Stimulated activated CD4-positive, alpha-beta T cell treated with anti-CD3 and anti-CD28 coated beads, TNF-alpha, amount 100 ng/mL, for 4 hours (primary cell): ENCODE measurements at regions not wholly inside any gene's neighbourhood (a gene's known extent, or its start where the extent isn't known, plus 50 kb on each side); places are given as distances from the start of the nearest gene placed in this dataset.

ENCODE experiments used
- DNase-seq, 3 experiments: peaks; one replicate each; pipeline ENCODE4 v3.0.0-alpha.2; 2020; ENCODE audit warnings: low read depth in 3 of 3

DNA sequence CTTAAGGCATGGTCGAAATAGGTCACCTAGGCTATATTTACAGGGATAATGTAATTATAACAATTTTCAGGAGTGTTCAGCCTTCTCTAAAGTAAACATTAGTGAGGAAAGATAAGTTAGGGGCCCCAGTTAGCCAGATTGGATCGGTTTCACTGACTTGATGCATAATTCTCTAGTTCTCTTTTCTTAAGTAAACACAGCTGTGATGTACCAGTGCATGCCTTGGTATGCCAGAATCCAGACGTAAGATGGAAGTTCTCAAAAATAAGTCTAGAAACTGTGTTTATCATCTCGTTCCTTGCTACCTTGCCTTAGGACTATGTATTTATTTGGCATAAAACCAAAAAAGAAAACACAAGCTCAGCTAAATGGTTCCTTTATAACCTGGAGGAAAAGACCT lies 442.2 kb upstream of the CLINT1 start:
- no peak for DNase-seq

DNA sequence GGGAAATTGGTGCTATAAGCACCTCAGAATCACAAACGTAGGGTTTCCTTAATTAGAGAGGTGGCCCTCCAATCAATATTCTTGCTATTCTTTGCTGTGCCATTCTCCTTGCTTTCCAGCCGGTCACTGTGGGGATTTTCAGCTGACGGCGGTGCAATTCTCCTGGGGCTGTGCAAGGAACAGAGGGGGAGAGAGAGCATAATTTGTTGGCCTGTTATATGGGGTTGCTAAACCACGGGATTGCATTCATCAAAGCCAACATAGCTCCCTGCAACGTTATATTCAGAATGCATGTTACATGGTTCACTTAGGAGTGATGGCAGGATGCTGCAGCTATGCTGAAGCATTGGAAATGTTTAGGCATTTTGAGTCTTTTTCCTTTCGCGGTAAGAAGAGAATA lies 441.3 kb upstream of the CLINT1 start:
- no peak for DNase-seq

DNA sequence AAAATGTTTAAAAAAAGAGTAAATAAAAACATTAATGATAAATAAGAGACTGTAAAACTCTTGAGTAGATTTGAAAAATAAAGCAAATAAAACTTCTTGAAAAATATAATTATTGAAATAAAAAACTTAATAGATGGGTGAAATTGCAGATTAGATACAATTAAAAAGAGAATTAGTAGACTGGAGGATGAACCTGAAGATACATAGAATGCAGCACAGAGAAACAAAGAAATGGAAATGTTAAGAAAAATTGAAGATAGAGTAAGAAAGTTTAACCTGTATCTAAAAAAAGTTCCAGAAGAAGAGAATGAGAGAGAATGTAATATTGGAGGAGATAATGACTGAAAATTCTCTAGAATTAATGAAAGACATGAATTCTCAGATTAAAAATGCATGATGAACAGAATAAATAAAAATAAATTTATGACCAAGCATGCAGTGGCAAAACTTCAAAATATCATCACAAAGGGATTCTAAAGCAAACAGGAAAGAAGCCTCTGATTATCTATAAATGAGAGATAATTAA lies 438.1 kb upstream of the CLINT1 start:
- DNase-seq: no peak

GRCh38 chr5:158294701-158295100 lies 435.8 kb upstream of the CLINT1 start:
- no peak for DNase-seq

- no peak for DNase-seq
Measured at GRCh38 chr5:158292981-158293380, 434.0 kb upstream of the CLINT1 start.

GRCh38 chr5:158289967-158290366 lies 431.0 kb upstream of the CLINT1 start:
- no peak for DNase-seq

- DNase-seq: no peak
Measured at GRCh38 chr5:158288272-158288657, 429.3 kb upstream of the CLINT1 start.

- no peak for DNase-seq
Measured at GRCh38 chr5:158287643-158288271, 428.8 kb upstream of the CLINT1 start.

DNA sequence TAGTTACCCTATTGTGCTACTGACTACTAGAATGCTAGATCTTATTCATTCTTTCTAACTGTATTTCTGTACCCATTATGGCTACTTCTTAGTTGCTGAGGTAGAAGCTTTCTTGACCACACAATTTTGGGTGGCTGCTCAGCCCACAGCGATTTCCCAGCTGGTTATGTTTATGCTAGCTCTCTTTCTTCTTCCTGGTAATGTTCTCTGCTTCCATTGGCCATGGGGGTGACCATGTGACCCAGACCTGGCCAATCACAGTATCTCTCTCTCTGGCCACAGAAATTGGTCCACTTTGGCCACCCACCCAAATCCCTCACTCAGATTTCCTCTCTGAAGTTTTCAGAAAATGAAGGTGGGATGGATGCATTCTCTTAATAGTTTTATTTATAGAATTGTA lies 427.9 kb upstream of the CLINT1 start:
- no peak for DNase-seq

GRCh38 chr5:158285698-158286097 lies 426.8 kb upstream of the CLINT1 start:
- DNase-seq: no peak

DNA sequence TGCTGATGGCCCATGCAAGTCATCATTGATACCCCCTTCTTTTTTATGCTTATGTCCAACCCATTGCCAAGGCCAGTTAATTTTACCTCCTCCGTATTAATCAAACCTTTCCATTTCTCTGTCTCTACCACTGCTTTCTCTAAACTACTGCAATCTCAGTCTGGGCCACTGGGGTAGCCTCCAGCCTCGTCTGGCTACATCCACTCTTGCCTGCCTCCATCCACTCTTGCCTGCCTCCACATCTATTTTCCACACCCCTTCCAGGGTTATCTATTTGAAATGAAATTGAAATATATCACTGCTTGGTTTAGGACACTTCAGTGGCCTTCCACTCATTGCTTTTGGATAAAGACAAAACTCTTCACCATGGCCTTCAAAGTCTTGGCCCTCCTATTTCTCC lies 425.3 kb upstream of the CLINT1 start:
- DNase-seq: no peak

DNA sequence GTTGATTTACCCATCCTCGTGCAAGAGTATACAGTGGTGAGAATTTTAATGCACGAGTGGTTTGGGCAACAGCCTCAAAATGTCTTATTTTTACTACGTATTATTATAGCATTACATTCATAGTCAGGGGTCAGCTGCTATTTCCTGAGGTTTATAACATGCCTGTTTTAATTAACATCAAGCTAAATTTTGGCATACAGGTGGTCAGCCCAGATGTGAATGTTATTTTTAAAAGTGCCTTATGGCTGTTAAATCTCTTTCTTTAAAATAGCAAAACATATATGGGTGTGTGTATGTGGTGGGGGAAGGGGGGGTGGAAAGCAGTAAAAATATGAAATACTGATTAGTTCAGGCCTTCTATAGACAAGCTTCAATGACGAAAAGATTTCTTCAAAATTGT lies 424.5 kb upstream of the CLINT1 start:
- no peak for DNase-seq

- no peak for DNase-seq
Measured at GRCh38 chr5:158278216-158278925, 419.4 kb upstream of the CLINT1 start.

DNA sequence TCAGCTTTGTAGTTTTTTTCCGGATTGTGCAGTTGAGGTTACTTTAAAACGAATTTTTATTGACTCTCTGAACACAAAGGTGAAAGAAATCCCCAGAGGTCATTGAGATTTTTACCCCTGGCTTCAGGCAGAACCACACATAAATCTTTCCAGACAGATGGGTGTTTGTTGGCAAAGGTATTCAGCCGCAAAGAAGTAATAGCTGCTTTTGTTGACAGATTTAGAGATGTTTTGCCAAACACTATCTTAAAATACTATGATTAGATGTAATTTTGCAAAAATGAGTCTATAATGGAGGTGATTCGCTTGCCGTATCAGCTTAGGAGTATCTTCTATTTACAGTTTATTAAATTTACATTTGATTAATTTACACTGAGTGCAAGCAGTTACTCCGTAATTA lies 418.3 kb upstream of the CLINT1 start:
- no peak for DNase-seq

DNA sequence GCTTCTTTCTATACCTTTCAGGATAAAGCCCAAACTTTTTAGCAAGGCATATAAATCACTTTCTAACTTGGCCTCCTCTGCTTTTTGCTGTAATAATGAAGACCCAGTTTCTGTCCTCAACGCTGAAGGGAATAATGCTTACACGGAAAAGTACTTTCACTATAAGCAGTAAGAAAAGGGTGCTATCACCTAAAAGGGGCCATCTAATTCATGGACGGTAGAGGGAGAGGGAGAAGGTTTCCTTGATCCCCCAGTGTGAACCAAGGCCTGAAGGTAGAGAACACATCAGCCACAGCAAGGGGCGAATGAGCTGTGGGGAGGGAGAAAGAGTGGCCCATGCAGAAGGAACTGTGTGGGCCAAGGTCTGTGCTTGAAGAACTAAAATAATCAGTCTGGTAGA lies 417.7 kb upstream of the CLINT1 start:
- DNase-seq: no peak

DNA sequence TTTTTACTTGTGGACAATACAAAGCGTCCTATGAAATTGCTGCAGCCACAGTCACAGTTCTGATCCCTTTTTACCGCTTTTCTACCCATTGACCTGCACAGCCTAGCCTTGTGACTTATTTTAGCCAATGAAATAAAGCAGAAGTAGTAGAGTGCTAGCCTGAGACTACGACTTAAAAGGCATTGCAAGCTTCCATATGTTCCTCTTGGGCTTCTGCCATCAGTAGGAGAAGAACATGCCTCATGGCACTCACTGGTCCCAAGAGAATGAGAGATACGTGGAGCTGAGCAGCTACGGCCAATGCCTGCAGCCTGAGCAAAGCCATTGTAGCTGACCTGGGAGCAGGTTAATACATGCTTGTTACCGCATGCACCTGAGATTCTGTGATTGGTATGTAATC lies 416.6 kb upstream of the CLINT1 start:
- no peak for DNase-seq

DNA sequence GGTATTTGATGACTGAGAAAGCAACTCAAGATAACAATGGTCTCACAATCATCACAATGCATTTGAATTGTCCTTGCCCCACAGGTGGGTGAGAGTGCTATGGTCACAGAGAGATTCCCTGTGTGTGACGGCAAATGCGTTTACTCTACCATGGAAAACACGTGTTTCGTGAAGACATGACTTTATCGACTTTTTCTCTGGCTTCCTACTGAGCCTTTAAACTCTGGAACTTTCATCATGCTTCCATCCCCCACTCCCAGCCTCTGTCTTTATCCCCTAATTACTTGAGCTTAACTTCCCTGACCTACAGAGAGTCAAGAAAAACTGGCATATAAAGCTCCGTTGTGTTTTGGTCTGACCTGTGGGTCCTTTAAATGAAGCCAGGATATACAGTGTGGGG lies 414.1 kb upstream of the CLINT1 start:
- no peak for DNase-seq

DNA sequence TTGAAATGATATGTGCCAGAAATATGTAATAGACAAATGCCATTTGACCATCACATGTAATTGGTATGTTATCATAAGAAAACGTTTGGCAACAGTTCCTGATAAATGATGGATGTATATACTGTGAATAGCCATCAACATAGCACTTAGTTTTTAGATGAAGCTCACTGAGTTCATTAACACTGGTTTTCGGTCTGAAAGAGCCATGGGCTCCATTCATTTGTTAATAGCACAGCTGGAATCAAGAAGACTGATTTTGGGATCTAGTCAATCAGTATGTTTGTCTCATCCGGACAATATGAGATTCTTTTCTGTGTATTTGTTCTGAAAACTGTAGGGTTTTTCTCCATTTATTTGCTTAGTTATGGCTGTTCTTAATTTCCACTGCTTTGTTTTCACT lies 413.5 kb upstream of the CLINT1 start:
- DNase-seq: no peak

DNA sequence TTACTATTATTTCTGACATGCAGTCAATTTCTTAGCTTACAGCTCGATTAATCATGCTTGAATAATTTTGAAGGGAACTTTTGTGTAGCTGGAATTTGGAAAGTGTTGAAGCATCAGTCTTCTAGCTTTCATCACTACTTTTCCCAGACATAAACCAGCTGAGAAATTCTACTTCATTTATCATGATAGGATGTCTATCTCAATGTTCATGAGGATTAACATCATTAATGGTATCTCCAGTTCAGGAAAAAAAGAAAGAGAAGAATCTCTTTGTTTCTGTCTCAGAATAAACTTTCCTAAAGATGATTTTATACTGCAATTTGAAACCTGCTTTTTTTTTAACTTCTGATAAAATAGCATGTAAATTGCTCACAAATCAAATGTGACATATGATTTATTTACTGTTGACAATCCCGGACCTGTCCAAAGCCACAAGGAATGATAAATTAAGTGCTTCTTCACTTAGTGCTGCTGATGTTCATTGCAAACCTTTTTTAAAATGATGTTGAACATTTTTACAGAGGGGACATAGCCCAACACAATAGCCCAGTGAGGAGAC lies 412.1 kb upstream of the CLINT1 start:
- DNase-seq: no peak

DNA sequence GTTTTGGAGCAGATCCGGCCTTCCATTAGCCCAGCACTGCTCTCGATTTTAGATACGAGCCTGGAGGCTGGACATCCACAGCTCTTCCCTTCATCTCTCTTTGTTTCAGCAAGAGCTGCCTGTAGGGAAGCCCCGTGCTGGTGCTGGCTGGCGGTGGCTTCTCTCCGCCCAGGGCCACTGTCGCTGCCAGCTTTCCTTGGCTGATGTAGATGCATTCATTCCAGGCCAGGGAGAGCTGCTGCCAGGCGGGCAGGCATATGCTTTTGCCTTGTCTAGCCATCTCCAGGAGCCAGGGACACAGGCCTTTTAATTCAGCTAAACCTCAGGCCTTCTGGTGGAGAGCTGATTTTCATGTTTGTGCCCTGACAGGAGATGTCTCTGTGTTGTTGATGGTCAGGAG lies 409.3 kb upstream of the CLINT1 start:
- DNase-seq: no peak

DNA sequence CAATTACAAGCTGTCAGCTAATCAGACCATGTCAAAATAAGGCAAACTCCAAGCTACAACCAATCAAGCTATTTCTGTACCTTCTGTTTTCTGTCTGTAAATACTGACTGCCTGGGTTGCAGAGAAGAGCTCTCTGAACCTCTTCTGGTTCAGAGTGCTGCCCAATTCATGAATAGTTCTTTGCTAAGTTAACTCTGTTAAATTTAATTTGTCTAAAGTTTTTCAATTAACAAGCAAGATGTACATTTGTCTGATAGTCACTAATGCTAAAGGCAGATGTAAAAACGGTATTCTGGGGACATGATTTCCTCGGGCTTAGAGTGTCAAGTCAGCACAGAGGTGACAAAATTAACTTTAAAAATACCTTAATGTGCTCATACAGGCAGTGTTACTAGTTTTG lies 408.3 kb upstream of the CLINT1 start:
- no peak for DNase-seq

- DNase-seq: no peak
Measured at GRCh38 chr5:158265931-158266700, 407.2 kb upstream of the CLINT1 start.

GRCh38 chr5:158265346-158265745 lies 406.4 kb upstream of the CLINT1 start:
- DNase-seq: no peak
